GM20000 (cell line): ENCODE measurements at regions not wholly inside any gene's neighbourhood (a gene's known extent, or its start where the extent isn't known, plus 50 kb on each side); places are given as distances from the start of the nearest gene placed in this dataset.

ENCODE experiments used
- DNase-seq: peaks from one replicate; pipeline ENCODE4 v3.0.0; 2012; ENCODE audit warnings: low spot score
- TF ChIP-seq, protein P1 (sequence below): IDR thresholded peaks from 2 replicates; pipeline ENCODE4 v1.5.1; 2012; ENCODE audit warnings: mild to moderate bottlenecking, control low read depth; ENCODE audit errors: extremely low read depth, missing control alignments

- TF ChIP-seq, protein P1, sequence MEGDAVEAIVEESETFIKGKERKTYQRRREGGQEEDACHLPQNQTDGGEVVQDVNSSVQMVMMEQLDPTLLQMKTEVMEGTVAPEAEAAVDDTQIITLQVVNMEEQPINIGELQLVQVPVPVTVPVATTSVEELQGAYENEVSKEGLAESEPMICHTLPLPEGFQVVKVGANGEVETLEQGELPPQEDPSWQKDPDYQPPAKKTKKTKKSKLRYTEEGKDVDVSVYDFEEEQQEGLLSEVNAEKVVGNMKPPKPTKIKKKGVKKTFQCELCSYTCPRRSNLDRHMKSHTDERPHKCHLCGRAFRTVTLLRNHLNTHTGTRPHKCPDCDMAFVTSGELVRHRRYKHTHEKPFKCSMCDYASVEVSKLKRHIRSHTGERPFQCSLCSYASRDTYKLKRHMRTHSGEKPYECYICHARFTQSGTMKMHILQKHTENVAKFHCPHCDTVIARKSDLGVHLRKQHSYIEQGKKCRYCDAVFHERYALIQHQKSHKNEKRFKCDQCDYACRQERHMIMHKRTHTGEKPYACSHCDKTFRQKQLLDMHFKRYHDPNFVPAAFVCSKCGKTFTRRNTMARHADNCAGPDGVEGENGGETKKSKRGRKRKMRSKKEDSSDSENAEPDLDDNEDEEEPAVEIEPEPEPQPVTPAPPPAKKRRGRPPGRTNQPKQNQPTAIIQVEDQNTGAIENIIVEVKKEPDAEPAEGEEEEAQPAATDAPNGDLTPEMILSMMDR: no peak
- no peak for DNase-seq
These were observed 167.2 kb downstream of the KCNA5 start for GRCh38 chr12:5210923-5211290.

DNA sequence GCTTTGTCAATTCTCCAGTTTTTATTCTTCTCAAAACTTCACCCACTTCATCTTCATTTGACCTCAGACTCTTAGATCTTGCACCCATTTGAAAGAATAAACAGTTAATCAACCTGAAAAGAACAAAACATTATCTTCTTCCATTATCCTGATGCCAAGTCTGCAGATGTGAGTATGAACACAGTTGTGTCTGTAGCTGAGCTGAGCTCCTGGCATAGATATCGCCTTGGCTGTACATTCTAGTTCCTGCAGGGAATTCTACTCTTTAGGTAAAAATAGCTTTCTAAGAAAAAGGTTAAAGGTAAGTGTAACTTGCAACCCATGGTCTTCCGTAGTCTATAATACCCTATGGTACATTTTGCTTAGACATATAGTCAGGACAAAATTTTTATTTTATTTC lies 169.7 kb downstream of the KCNA5 start:
- TF ChIP-seq, protein P1: no peak
- no peak for DNase-seq

DNA sequence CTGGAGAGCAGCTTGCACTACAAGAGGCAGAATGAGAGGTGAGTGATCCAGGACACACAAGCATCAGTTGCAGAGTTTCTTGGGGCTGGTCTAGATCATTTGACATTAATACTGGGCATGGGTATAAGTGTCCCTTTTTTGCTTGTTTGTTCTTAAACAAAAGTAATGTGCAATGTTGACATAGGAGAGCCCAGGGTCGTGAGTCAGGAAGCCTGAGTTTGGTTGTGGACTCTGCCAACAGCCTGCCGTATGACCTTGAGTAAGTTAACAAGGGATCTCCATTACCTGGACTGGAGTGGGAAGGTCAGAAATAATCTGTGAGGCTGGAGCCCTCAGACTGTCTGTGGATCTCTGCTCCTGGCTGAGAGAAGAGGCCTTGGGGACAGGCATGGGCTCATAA lies 170.3 kb downstream of the KCNA5 start:
- TF ChIP-seq, protein P1: no peak
- DNase-seq: no peak

GRCh38 chr12:5217936-5218335 lies 174.3 kb downstream of the KCNA5 start:
- no peak for DNase-seq
- TF ChIP-seq, protein P1: no peak

DNA sequence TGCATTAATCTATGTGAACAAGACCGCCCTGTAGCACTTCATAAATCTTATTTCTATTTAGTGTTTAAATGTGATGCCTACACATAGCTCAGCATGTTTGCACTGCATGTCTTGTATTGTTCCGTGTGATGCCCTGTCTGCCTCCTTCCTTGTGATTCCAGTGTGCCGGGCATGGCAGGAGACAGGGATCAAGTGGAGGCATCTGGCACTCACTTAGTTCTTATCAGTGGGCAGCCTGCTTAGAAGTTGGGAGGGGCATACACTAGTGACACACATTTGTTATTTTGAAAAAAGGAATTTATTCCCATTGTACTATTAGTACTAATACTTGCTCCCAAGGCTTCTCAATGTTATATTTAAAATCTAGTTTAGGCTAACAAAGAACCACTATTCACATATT lies 176.4 kb downstream of the KCNA5 start:
- no peak for DNase-seq
- TF ChIP-seq, protein P1: no peak

DNA sequence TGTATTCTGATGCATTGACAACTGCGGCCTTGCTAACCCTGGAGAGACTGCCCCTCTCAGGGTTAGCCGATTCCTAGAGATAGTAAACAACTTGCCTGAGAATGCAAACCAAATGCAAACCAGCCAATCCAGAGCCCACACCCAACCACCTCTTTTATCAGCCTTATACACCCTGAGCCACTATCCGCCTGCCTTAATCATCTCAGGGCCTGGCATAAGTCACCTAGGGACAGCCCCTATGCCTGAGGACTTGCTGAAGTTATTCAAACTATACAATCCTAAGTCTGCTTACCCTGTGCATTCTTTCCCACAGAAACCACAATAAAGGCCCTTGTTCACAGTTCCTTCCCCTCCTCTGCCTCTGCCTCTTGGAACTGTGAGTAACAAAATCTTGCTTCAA lies 177.2 kb downstream of the KCNA5 start:
- no peak for DNase-seq
- TF ChIP-seq, protein P1: no peak

- DNase-seq: no peak
- TF ChIP-seq, protein P1: no peak
These were observed 178.4 kb downstream of the KCNA5 start for GRCh38 chr12:5222011-5222461.
